Heart left ventricle (tissue), 13 donors: ENCODE measurements at regions not wholly inside any gene's neighbourhood (a gene's known extent, or its start where the extent isn't known, plus 50 kb on each side); places are given as distances from the start of the nearest gene placed in this dataset.
"Not testable (repeated sequence)": the region's sequence is repeated elsewhere in the genome, so short reads cannot be mapped to it uniquely, and the experiment has no call there.

Source experiments
- POLR2A ChIP-seq, 2 donors: fragments of 450-650 bp; IDR thresholded peaks; one replicate each; pipeline ENCODE4 v1.6.1; 2017; ENCODE audit warnings: antibody characterized with exemption in 2 of 2, mild to moderate bottlenecking in 2 of 2, moderate library complexity in 2 of 2
- TF ChIP-seq, protein P1 (sequence below), 12 donors: fragments of 200-600 bp; sonication (generic) in 4 of 12; IDR thresholded peaks; one replicate each; pipeline versions ENCODE4 v1.5.0 to v1.8.0; 2018 to 2022; ENCODE audit warnings: antibody characterized with exemption in 12 of 12, mild to moderate bottlenecking in 5 of 12
- donor health status: ischemic (EF 13 %, LVEDD 7.1; RV severe dilation, severe dysfunction).
- donor health status: DM: no; HTN: yes; CAD: no.
- donor health status: DM: no; HTN: no; CAD: no.
- donor health status: ischemic (EF 25% LVEDD 6.9; RV normal size, moderate dysfunction).
- donor health status: ischemic (EF 25% LVEDD 5.7; RV mildly dilated, moderate dysfunction).
- donor health status: ischemic (EF 35%, LVEDD 5.7; RV mildly dilated, moderate dysfunction).
- donor health status: nonischemic (EF 11% LVEDD 7.7; RV severe dilation, severe dysfunction).
- donor health status: DM: yes; HTN: yes; CAD: no.
- donor health status: PGD.
- donor health status: ischemic (EF 29% LVEDD 5.4; RV normal size, mild dysfunction).
- donor health status: nonischemic (EF 23%, LVEDD 6.1; RV moderate dilation, normal function).

DNA sequence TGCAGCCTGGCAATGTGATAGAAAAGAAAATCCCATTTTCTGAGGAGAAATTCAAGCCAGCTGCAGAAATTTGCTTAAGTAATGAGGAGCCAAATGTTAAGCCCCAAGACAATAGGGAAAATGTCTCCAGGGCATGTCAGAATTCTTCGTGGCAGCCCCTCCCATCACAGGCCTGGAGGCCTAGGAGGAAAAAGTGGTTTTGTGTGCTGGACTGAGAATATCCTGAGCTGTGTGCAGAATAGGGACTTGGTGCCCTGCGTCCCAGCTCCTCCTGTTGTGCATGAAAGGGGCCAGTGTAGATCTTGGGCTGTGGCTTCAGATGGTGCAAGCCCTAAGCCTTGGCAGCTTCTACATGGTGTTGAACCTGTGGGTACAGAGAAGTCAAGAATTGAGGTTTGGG, 948.3 kb downstream of the METTL15 start:
- TF ChIP-seq, protein P1, sequence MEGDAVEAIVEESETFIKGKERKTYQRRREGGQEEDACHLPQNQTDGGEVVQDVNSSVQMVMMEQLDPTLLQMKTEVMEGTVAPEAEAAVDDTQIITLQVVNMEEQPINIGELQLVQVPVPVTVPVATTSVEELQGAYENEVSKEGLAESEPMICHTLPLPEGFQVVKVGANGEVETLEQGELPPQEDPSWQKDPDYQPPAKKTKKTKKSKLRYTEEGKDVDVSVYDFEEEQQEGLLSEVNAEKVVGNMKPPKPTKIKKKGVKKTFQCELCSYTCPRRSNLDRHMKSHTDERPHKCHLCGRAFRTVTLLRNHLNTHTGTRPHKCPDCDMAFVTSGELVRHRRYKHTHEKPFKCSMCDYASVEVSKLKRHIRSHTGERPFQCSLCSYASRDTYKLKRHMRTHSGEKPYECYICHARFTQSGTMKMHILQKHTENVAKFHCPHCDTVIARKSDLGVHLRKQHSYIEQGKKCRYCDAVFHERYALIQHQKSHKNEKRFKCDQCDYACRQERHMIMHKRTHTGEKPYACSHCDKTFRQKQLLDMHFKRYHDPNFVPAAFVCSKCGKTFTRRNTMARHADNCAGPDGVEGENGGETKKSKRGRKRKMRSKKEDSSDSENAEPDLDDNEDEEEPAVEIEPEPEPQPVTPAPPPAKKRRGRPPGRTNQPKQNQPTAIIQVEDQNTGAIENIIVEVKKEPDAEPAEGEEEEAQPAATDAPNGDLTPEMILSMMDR (IDR thresholded peaks at IDR 0.05) = not testable (repeated sequence)
- not testable (repeated sequence) for TF ChIP-seq POLR2A (IDR thresholded peaks at IDR 0.05)
